HCT116 (cell line): ENCODE measurements at regions not wholly inside any gene's neighbourhood (a gene's known extent, or its start where the extent isn't known, plus 50 kb on each side); places are given as distances from the start of the nearest gene placed in this dataset.

Experiments used
- ATAC-seq: fragments of 200-7000 bp; cut with Tn5 transposase; 2 replicates; pipeline ENCODE4 v1.9.1; 2020; ENCODE audit warnings: mild to moderate bottlenecking, moderate library complexity
- BruUV-seq: library from RNA; stranded (reverse); fragments of 400-500 nt; replicated peaks from 2 replicates; lab custom pipeline; 2021; lab: Mats Ljungman, UMichigan
- CTCF ChIA-PET: fragments of 300-600 bp; sonication (Branson Sonifier 250); formaldehyde crosslinking; loops from one replicate; lab custom pipeline; 2021; ENCODE audit warnings: antibody characterized with exemption; lab: Charles Lee
- POLR2A ChIA-PET: fragments of 300-600, 350-600 bp; sonication (Branson Sonifier 250); formaldehyde crosslinking; loops from one replicate; lab custom pipeline; 2021; ENCODE audit warnings: antibody characterized with exemption; lab: Charles Lee
- RAD21 ChIA-PET, 2 experiments: fragments of 300-600 bp; sonication (Branson Sonifier 250); formaldehyde crosslinking; loops; one replicate each; lab custom pipeline; 2023; ENCODE audit warnings: low total read pairs in 2 of 2; ENCODE audit not compliant: uncharacterized antibody in 2 of 2, unreplicated experiment in 2 of 2, low non-redundant PET in 1 of 2; lab: Charles Lee
- DNase-seq: peaks from one replicate; pipeline ENCODE4 v3.0.0-alpha.2; 2010; ENCODE audit warnings: low read depth, low spot score
- H2AFZ ChIP-seq: fragments of 200-600 bp; shearing (Covaris generic), sonication (generic); 2 replicates; pipeline ENCODE4 v1.6.1; 2017; ENCODE audit warnings: low read depth, mixed run types, mixed read lengths, antibody characterized with exemption, low read length; ENCODE audit not compliant: poor library complexity, severe bottlenecking
- H3K27ac ChIP-seq: 2 replicates; pipeline ENCODE4 v1.5.1; 2012; ENCODE audit warnings: low read depth, low read length
- H3K27me3 ChIP-seq: fragments of 200-600 bp; sonication (generic); 2 replicates; pipeline ENCODE4 v1.6.1; 2016; ENCODE audit warnings: mixed run types, low read length, mixed read lengths; ENCODE audit not compliant: insufficient read depth
- H3K36me3 ChIP-seq, 2 experiments: fragments of 200-500 bp in 1 of 2; fragments of 200-600 bp in 1 of 2; sonication (Bioruptor generic) in 1 of 2; sonication (generic) in 1 of 2; 2 replicates each; pipeline versions ENCODE4 v1.5.1 to v1.6.1; 2014 to 2016; ENCODE audit warnings: low read length in 2 of 2, inconsistent platforms in 1 of 2, mixed read lengths in 1 of 2, mixed run types in 1 of 2; ENCODE audit not compliant: insufficient read depth in 2 of 2, control insufficient read depth in 1 of 2
- H3K4me1 ChIP-seq, 2 experiments: fragments of 200-600 bp in 1 of 2; sonication (generic) in 1 of 2; 2 replicates each; pipeline versions ENCODE4 v1.5.1 to v1.6.1; 2012 to 2017; ENCODE audit warnings: low read length in 2 of 2, inconsistent platforms in 1 of 2, mild to moderate bottlenecking in 1 of 2, mixed read lengths in 1 of 2, mixed run types in 1 of 2, moderate library complexity in 1 of 2; ENCODE audit not compliant: insufficient read depth in 2 of 2, control insufficient read depth in 1 of 2
- H3K4me2 ChIP-seq: fragments of 200-600 bp; sonication (generic); 2 replicates; pipeline ENCODE4 v1.6.1; 2017; ENCODE audit warnings: mixed run types, low read length, mixed read lengths
- H3K4me3 ChIP-seq, 2 experiments: fragments of 200-600 bp in 1 of 2; sonication (generic) in 1 of 2; replicated peaks in 1 of 2; 2 replicates each; pipeline ENCODE4 v1.5.1; 2011 to 2016; ENCODE audit warnings: low read length in 2 of 2, control low read depth in 1 of 2, low read depth in 1 of 2, mild to moderate bottlenecking in 1 of 2, mixed read lengths in 1 of 2, mixed run types in 1 of 2
- H3K79me2 ChIP-seq: fragments of 200-600 bp; sonication (generic); 2 replicates; pipeline ENCODE4 v1.6.1; 2017; ENCODE audit warnings: mild to moderate bottlenecking, mixed run types, low read length, moderate library complexity, mixed read lengths; ENCODE audit not compliant: insufficient read depth
- H3K9ac ChIP-seq: fragments of 200-600 bp; sonication (generic); 2 replicates; pipeline ENCODE4 v1.6.1; 2016; ENCODE audit warnings: low read length, mixed read lengths
- H3K9me2 ChIP-seq: fragments of 200-600 bp; sonication (generic), shearing (Covaris generic); 2 replicates; pipeline ENCODE4 v1.6.1; 2017; ENCODE audit warnings: mixed run types, mild to moderate bottlenecking, moderate library complexity; ENCODE audit not compliant: insufficient read depth
- H3K9me3 ChIP-seq, 2 experiments: fragments of 200-500 bp in 1 of 2; fragments of 200-600 bp in 1 of 2; sonication (Bioruptor generic) in 1 of 2; sonication (generic) in 1 of 2; 2 replicates each; pipeline ENCODE4 v1.6.1; 2014 to 2017; ENCODE audit warnings: low read length in 2 of 2, mixed read lengths in 2 of 2, inconsistent platforms in 1 of 2, low read depth in 1 of 2, mild to moderate bottlenecking in 1 of 2, mixed run types in 1 of 2, moderate library complexity in 1 of 2; ENCODE audit not compliant: control insufficient read depth in 1 of 2, insufficient read depth in 1 of 2
- H4K20me1 ChIP-seq: fragments of 200-600 bp; sonication (generic), shearing (Covaris generic); 2 replicates; pipeline ENCODE4 v1.6.1; 2017; ENCODE audit warnings: mixed run types, mild to moderate bottlenecking, moderate library complexity; ENCODE audit not compliant: insufficient read depth
- CBX3 ChIP-seq: IDR thresholded peaks from 2 replicates; pipeline ENCODE4 v1.6.1; 2012; ENCODE audit warnings: low read depth
- CEBPB ChIP-seq: IDR thresholded peaks from 2 replicates; pipeline ENCODE4 v1.6.1; 2012; ENCODE audit warnings: low read depth
- ELF1 ChIP-seq: IDR thresholded peaks from 2 replicates; pipeline ENCODE4 v1.6.1; 2012; ENCODE audit warnings: low read depth, borderline replicate concordance
- EZH2 ChIP-seq: fragments of 200-600 bp; sonication (generic); IDR thresholded peaks from 2 replicates; pipeline ENCODE4 v1.6.1; 2017; ENCODE audit warnings: antibody characterized with exemption, mixed run types
- FOSL1 ChIP-seq: IDR thresholded peaks from 2 replicates; pipeline ENCODE4 v1.6.1; 2012; ENCODE audit warnings: low read depth
- JUND ChIP-seq: IDR thresholded peaks from 2 replicates; pipeline ENCODE4 v1.6.1; 2012
- POLR2A ChIP-seq: IDR thresholded peaks from 2 replicates; pipeline ENCODE4 v1.7.0; 2011; ENCODE audit warnings: borderline replicate concordance; ENCODE audit not compliant: insufficient read depth, insufficient read length; ENCODE audit errors: extremely low read depth
- RAD21 ChIP-seq: IDR thresholded peaks from 2 replicates; pipeline ENCODE4 v1.6.1; 2012; ENCODE audit warnings: low read depth, mild to moderate bottlenecking
- SP1 ChIP-seq: IDR thresholded peaks from 2 replicates; pipeline ENCODE4 v1.6.1; 2012; ENCODE audit warnings: low read depth
- SRF ChIP-seq: IDR thresholded peaks from 2 replicates; pipeline ENCODE4 v1.6.1; 2012; ENCODE audit warnings: low read depth
- TCF7L2 ChIP-seq: IDR thresholded peaks from 2 replicates; pipeline ENCODE4 v1.7.0; 2011; ENCODE audit warnings: borderline replicate concordance, inconsistent platforms; ENCODE audit not compliant: insufficient read depth, insufficient read length; ENCODE audit errors: extremely low read depth
- ZBTB33 ChIP-seq: IDR thresholded peaks from 2 replicates; pipeline ENCODE4 v1.6.1; 2011; ENCODE audit warnings: mild to moderate bottlenecking, low read length, moderate library complexity; ENCODE audit not compliant: insufficient replicate concordance; ENCODE audit errors: extremely low read depth
- intact Hi-C: fragments of 100-400 bp; cut with micrococcal nuclease; formaldehyde crosslinking; loops from 2 replicates; pipeline ENCODE4 v1.10.0; 2022

GRCh38 chr7:108848486-108848885 lies 278.8 kb downstream of the DNAJB9 start:
- DNase-seq (no peak), ATAC-seq (no peak)
- CTCF ChIA-PET: no interaction called here

More at GRCh38 chr7:108848486-108848885, 278.8 kb downstream of the DNAJB9 start:
- Histone ChIP-seq H3K79me2 (no peaks in the 10 kb centered on the region), H3K9ac (no peak overlapping the region), H3K27me3 (no peaks in the 10 kb centered on the region), H3K4me1 (no peaks in the 10 kb centered on the region), H3K9me2 (no peaks in the 10 kb centered on the region), H3K9me3 (no peaks in the 10 kb centered on the region), H2AFZ (no peak overlapping the region), H3K4me2 (no peak overlapping the region), H4K20me1 (no peaks in the 10 kb centered on the region), H3K4me3 (no peak overlapping the region), H3K27ac (no peak overlapping the region), H3K36me3 (no peaks in the 10 kb centered on the region)
- TF ChIP-seq CBX3 (no peak), ZBTB33 (no peak), JUND (no peak), EZH2 (no peak), TCF7L2 (no peak), CEBPB (no peak), SRF (no peak), FOSL1 (no peak), RAD21 (no peak), ELF1 (no peak), POLR2A (no peak), SP1 (no peak)
- intact Hi-C loops: no loop called here
- POLR2A ChIA-PET: no interaction called here
- BruUV-seq: no TSS peak
- RAD21 ChIA-PET: no interaction called here
